H9 (cell line): ENCODE measurements at regions not wholly inside any gene's neighbourhood (a gene's known extent, or its start where the extent isn't known, plus 50 kb on each side); places are given as distances from the start of the nearest gene placed in this dataset.
A peak's percentile ranks its signal among the peaks of the same experiment; 100 is the strongest.

Experiments
- DNase-seq: peaks from one replicate; pipeline ENCODE4 v3.0.0-alpha.2; 2017
- H2AFZ ChIP-seq: one replicate; pipeline ENCODE4 v1.6.1; 2013; ENCODE audit warnings: mild to moderate bottlenecking, low read length, control low read depth, moderate library complexity
- H2AK5ac ChIP-seq: 2 replicates; pipeline ENCODE4 v1.6.1; 2013; ENCODE audit warnings: low read length, control low read depth, mixed read lengths; ENCODE audit not compliant: insufficient read length
- H2BK120ac ChIP-seq: one replicate; pipeline ENCODE4 v1.6.1; 2013; ENCODE audit warnings: low read depth, mild to moderate bottlenecking, low read length, control low read depth, inconsistent platforms; ENCODE audit not compliant: poor library complexity, severe bottlenecking
- H2BK12ac ChIP-seq: 2 replicates; pipeline ENCODE4 v1.6.1; 2013; ENCODE audit warnings: low read length, control low read depth, mixed read lengths, low read depth; ENCODE audit not compliant: insufficient read length
- H2BK15ac ChIP-seq: 2 replicates; pipeline ENCODE4 v1.6.1; 2013; ENCODE audit warnings: low read depth, low read length, control low read depth
- H2BK20ac ChIP-seq: one replicate; pipeline ENCODE4 v1.6.1; 2013; ENCODE audit warnings: low read depth, mild to moderate bottlenecking, low read length, control low read depth, inconsistent platforms; ENCODE audit not compliant: poor library complexity, severe bottlenecking
- H2BK5ac ChIP-seq: 2 replicates; pipeline ENCODE4 v1.6.1; 2013; ENCODE audit warnings: low read length, control low read depth, mixed read lengths; ENCODE audit not compliant: insufficient read length
- H3K14ac ChIP-seq: 2 replicates; pipeline ENCODE4 v1.6.1; 2013; ENCODE audit warnings: low read length, control low read depth; ENCODE audit not compliant: insufficient read depth
- H3K18ac ChIP-seq: 2 replicates; pipeline ENCODE4 v1.6.1; 2013; ENCODE audit warnings: low read depth, mild to moderate bottlenecking, mixed read lengths, low read length, control low read depth; ENCODE audit not compliant: insufficient read length
- H3K23ac ChIP-seq: 2 replicates; pipeline ENCODE4 v1.6.1; 2013; ENCODE audit warnings: low read length, control low read depth, mixed read lengths, low read depth; ENCODE audit not compliant: insufficient read length
- H3K23me2 ChIP-seq: 2 replicates; pipeline ENCODE4 v1.6.1; 2013; ENCODE audit warnings: low read depth, mild to moderate bottlenecking, mixed read lengths, low read length, control low read depth; ENCODE audit not compliant: insufficient read length, poor library complexity, severe bottlenecking
- H3K27ac ChIP-seq: 2 replicates; pipeline ENCODE4 v1.5.1; 2013; ENCODE audit warnings: low read length, control low read depth, mixed read lengths, low read depth; ENCODE audit not compliant: insufficient read length
- H3K27me3 ChIP-seq: 2 replicates; pipeline ENCODE4 v1.6.1; 2013; ENCODE audit warnings: low read length, control low read depth, inconsistent platforms; ENCODE audit not compliant: insufficient read depth
- H3K4ac ChIP-seq: 2 replicates; pipeline ENCODE4 v1.6.1; 2013; ENCODE audit warnings: low read depth, mild to moderate bottlenecking, control low read depth, inconsistent platforms, low read length, moderate library complexity
- H3K4me1 ChIP-seq: 2 replicates; pipeline ENCODE4 v1.6.1; 2013; ENCODE audit warnings: low read length, control low read depth, inconsistent platforms; ENCODE audit not compliant: insufficient read depth
- H3K4me2 ChIP-seq: 2 replicates; pipeline ENCODE4 v1.6.1; 2013; ENCODE audit warnings: low read length, control low read depth, mixed read lengths; ENCODE audit not compliant: insufficient read length, insufficient read depth
- H3K56ac ChIP-seq: 2 replicates; pipeline ENCODE4 v1.6.1; 2013; ENCODE audit warnings: low read depth, mild to moderate bottlenecking, mixed read lengths, low read length, control low read depth; ENCODE audit not compliant: insufficient read length
- H3K79me1 ChIP-seq: 2 replicates; pipeline ENCODE4 v1.6.1; 2013; ENCODE audit warnings: low read depth, mild to moderate bottlenecking, moderate library complexity, low read length, control low read depth, inconsistent platforms; ENCODE audit not compliant: insufficient read depth, poor library complexity, severe bottlenecking
- H3K79me2 ChIP-seq: 2 replicates; pipeline ENCODE4 v1.6.1; 2013; ENCODE audit warnings: low read length, control low read depth, inconsistent platforms; ENCODE audit not compliant: insufficient read depth
- H3K9ac ChIP-seq: 2 replicates; pipeline ENCODE4 v1.6.1; 2013; ENCODE audit warnings: low read length, control low read depth, mixed read lengths; ENCODE audit not compliant: insufficient read length; ENCODE audit errors: extremely low read depth
- H3K9me3 ChIP-seq: one replicate; pipeline ENCODE4 v1.6.1; 2013; ENCODE audit warnings: low read depth, low read length, inconsistent platforms; ENCODE audit not compliant: control insufficient read depth
- H3T11ph ChIP-seq: one replicate; pipeline ENCODE4 v1.6.1; 2013; ENCODE audit warnings: mild to moderate bottlenecking, low read length, control low read depth, inconsistent platforms
- H4K20me1 ChIP-seq: one replicate; pipeline ENCODE4 v1.6.1; 2013; ENCODE audit not compliant: control insufficient read depth, insufficient read length, insufficient read depth
- H4K5ac ChIP-seq: 2 replicates; pipeline ENCODE4 v1.6.1; 2013; ENCODE audit warnings: low read depth, mild to moderate bottlenecking, mixed read lengths, low read length, control low read depth; ENCODE audit not compliant: insufficient read length
- H4K8ac ChIP-seq: replicated peaks from 2 replicates; pipeline ENCODE4 v1.6.1; 2013; ENCODE audit warnings: low read length, control low read depth, mixed read lengths, low read depth; ENCODE audit not compliant: insufficient read length
- H4K91ac ChIP-seq: 2 replicates; pipeline ENCODE4 v1.6.1; 2013; ENCODE audit warnings: low read depth, mild to moderate bottlenecking, moderate library complexity, mixed read lengths, low read length, control low read depth; ENCODE audit not compliant: insufficient read length
- H3K27ac Mint-ChIP-seq, 3 experiments: 2 replicates in 2 of 3; 3 replicates in 1 of 3; pipeline ENCODE4 v1.8.0; 2020 to 2021; ENCODE audit warnings: mixed read lengths in 3 of 3, mild to moderate bottlenecking in 1 of 3, moderate library complexity in 1 of 3
- H3K27me3 Mint-ChIP-seq: 2 replicates; pipeline ENCODE4 v1.8.0; 2021; ENCODE audit warnings: low read depth, mild to moderate bottlenecking, moderate library complexity, mixed read lengths
- H3K36me3 Mint-ChIP-seq, 3 experiments: 2 replicates in 2 of 3; 3 replicates in 1 of 3; pipeline ENCODE4 v1.8.0; 2020 to 2021; ENCODE audit warnings: low read depth in 3 of 3, mixed read lengths in 3 of 3; ENCODE audit not compliant: insufficient read depth in 1 of 3
- H3K4me1 Mint-ChIP-seq, 2 experiments: 2 replicates each; pipeline ENCODE4 v1.8.0; 2020; ENCODE audit warnings: mixed read lengths in 2 of 2
- H3K4me3 Mint-ChIP-seq, 2 experiments: 2 replicates in 1 of 2; 3 replicates in 1 of 2; pipeline ENCODE4 v1.8.0; 2020 to 2021; ENCODE audit warnings: mild to moderate bottlenecking in 2 of 2, mixed read lengths in 2 of 2, moderate library complexity in 1 of 2
- H3K9me3 Mint-ChIP-seq, 2 experiments: 2 replicates in 1 of 2; 3 replicates in 1 of 2; pipeline ENCODE4 v1.8.0; 2020; ENCODE audit warnings: mild to moderate bottlenecking in 2 of 2, mixed read lengths in 2 of 2, moderate library complexity in 1 of 2
- WGBS: extraction: QIAGEN DNeasy Blood & Tissue Kit; methylation state at CpG from one replicate; pipeline ENCODE4 v1.1.7; 2013; ENCODE audit warnings: missing lambda C conversion rate, low lambda C conversion rate, mixed read lengths; ENCODE audit not compliant: insufficient read length; ENCODE audit errors: extremely low coverage; 5-methylcytosine and 5-hydroxymethylcytosine counted together
- TF ChIP-seq, protein P1 (sequence below): fragments of 200-600 bp; sonication (generic); conservative IDR thresholded peaks from 3 replicates; pipeline ENCODE4 v1.8.0; 2021; ENCODE audit warnings: antibody characterized with exemption, mild to moderate bottlenecking

DNA sequence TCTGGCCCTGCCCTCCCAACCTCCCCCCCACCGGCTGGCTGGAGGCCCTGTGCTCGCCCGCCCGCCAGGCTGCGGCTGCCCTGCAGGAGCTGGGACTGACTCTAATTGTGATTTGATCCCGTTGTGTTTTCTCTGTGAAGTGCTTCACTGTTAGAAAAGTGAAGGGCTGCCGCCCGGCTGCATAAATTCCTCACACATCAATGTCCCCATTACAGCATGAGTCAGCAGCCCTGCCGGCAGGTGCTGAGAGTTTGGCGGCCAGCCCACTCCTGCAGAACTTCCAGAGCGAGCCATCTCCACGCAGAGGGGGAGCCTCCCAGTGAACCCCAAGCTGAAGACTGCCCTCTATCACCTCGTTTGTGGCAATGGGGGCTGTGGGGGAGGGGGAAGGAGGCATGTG lies 137.9 kb downstream of the DLL1 start:
- peaks cover 29 to 40% of the 10 kb centered on the region in 2 experiments for H3K4me1 Mint-ChIP-seq
- H3K79me1 ChIP-seq = no peaks in the 10 kb centered on the region
- no peak overlapping the region for H4K8ac ChIP-seq
- no peak overlapping the region for H3K4me2 ChIP-seq
- peak overlapping the region; percentile 6 for H2BK12ac ChIP-seq
- no peak overlapping the region for H3K4ac ChIP-seq
- no peak overlapping the region for H3K9ac ChIP-seq
- no peaks in the 10 kb centered on the region for H3K9me3 Mint-ChIP-seq
- no peak overlapping the region for H3T11ph ChIP-seq
- H2AFZ ChIP-seq = no peak overlapping the region
- no peaks in the 10 kb centered on the region for H4K20me1 ChIP-seq
- H2BK15ac ChIP-seq = no peak overlapping the region
- no peak overlapping the region for H2BK120ac ChIP-seq
- H3K4me1 ChIP-seq = no peaks in the 10 kb centered on the region; the same call in 1 of the 2 replicates
- H3K79me2 ChIP-seq = no peaks in the 10 kb centered on the region
- H3K27ac ChIP-seq = no peak overlapping the region
- no peak overlapping the region for H2AK5ac ChIP-seq
- H4K5ac ChIP-seq = no peak overlapping the region
- no peaks in the 10 kb centered on the region; a peak in 1 of 7 replicates for H3K36me3 Mint-ChIP-seq
- no CpG with 5 or more reads among the region's 13 CpGs for WGBS
- H3K56ac ChIP-seq = no peak overlapping the region
- H3K14ac ChIP-seq = peak overlapping the region; percentile 44
- peak; percentile 72 for DNase-seq
- no peak overlapping the region for H3K23ac ChIP-seq
- H2BK20ac ChIP-seq = no peak overlapping the region
- no peaks in the 10 kb centered on the region for H3K27me3 ChIP-seq
- TF ChIP-seq, protein P1, sequence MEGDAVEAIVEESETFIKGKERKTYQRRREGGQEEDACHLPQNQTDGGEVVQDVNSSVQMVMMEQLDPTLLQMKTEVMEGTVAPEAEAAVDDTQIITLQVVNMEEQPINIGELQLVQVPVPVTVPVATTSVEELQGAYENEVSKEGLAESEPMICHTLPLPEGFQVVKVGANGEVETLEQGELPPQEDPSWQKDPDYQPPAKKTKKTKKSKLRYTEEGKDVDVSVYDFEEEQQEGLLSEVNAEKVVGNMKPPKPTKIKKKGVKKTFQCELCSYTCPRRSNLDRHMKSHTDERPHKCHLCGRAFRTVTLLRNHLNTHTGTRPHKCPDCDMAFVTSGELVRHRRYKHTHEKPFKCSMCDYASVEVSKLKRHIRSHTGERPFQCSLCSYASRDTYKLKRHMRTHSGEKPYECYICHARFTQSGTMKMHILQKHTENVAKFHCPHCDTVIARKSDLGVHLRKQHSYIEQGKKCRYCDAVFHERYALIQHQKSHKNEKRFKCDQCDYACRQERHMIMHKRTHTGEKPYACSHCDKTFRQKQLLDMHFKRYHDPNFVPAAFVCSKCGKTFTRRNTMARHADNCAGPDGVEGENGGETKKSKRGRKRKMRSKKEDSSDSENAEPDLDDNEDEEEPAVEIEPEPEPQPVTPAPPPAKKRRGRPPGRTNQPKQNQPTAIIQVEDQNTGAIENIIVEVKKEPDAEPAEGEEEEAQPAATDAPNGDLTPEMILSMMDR = no peak
- H2BK5ac ChIP-seq = no peak overlapping the region
- peaks cover 15% of the 10 kb centered on the region for H3K27me3 Mint-ChIP-seq
- no peak overlapping the region for H4K91ac ChIP-seq
- peak overlapping the region; percentile 20 to 75 (median 44); a peak in 3 of 7 replicates for H3K27ac Mint-ChIP-seq
- H3K4me3 Mint-ChIP-seq = no peak overlapping the region
- peak overlapping the region; percentile 40 for H3K18ac ChIP-seq
- H3K9me3 ChIP-seq = no peaks in the 10 kb centered on the region
- no peaks in the 10 kb centered on the region for H3K23me2 ChIP-seq
